ENCODE measurements at regions not wholly inside any gene's neighbourhood (a gene's known extent, or its start where the extent isn't known, plus 50 kb on each side); places are given as distances from the start of the nearest gene placed in this dataset.

DNA sequence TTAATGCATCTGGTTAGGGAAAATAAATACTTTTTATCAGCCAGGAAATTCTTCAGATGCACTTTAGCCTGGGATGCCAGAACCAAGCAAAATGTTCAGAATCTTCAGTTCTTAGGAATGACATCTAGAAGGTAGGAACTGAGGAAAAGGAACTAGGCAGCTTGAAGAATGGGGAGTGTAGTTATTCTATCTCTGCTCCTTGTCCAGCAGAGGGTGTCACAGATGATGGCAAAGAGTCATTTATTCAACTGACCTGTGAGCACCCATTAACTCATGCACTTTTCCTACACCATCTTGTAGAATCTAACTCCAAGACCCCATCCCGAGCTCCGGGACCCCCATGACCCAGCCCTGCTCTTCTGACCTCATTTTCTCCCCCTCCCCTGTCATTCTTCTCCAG is 122.1 kb upstream of the ISX start:
- in situ Hi-C loops (cut with MboI; ENCODE audit: low pct_ligation_motif_present in 1 of 4, low pct_unique_long_range_greater_than_20kb in 1 of 4, low sequenced_read_pairs in 3 of 4) (loop anchor here in 1 of 4 donors (25.0 kb wide), 1 partner anchor 107 kb away; no protein-coding TSS in a partner anchor), intact Hi-C loops (cut with DNase I; ENCODE audit: low total_unique reads) (loop anchor here (5.0 kb wide), 1 partner anchor 877 kb away; no protein-coding TSS in a partner anchor)
- no peak for DNase-seq
- WGBS, 2 donors (ENCODE audit: low coverage in 1 of 2): 48 to 61% methylated on average over 2 of the region's 2 CpGs
- H3K36me3 ChIP-seq: no peaks in the 10 kb centered on the region
- no peak for TF ChIP-seq POLR2A (IDR thresholded peaks at IDR 0.05)
- TF ChIP-seq, protein P1, sequence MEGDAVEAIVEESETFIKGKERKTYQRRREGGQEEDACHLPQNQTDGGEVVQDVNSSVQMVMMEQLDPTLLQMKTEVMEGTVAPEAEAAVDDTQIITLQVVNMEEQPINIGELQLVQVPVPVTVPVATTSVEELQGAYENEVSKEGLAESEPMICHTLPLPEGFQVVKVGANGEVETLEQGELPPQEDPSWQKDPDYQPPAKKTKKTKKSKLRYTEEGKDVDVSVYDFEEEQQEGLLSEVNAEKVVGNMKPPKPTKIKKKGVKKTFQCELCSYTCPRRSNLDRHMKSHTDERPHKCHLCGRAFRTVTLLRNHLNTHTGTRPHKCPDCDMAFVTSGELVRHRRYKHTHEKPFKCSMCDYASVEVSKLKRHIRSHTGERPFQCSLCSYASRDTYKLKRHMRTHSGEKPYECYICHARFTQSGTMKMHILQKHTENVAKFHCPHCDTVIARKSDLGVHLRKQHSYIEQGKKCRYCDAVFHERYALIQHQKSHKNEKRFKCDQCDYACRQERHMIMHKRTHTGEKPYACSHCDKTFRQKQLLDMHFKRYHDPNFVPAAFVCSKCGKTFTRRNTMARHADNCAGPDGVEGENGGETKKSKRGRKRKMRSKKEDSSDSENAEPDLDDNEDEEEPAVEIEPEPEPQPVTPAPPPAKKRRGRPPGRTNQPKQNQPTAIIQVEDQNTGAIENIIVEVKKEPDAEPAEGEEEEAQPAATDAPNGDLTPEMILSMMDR (IDR thresholded peaks at IDR 0.05): peak in 3 of 5 experiments; percentile 5 to 24 (median 18)
- no peak overlapping the region for H3K4me3 ChIP-seq
- H3K27me3 ChIP-seq: no peaks in the 10 kb centered on the region
- H3K27ac ChIP-seq: no peak overlapping the region
- H3K9me3 ChIP-seq: no peaks in the 10 kb centered on the region
- H3K4me1 ChIP-seq: no peaks in the 10 kb centered on the region

DNA sequence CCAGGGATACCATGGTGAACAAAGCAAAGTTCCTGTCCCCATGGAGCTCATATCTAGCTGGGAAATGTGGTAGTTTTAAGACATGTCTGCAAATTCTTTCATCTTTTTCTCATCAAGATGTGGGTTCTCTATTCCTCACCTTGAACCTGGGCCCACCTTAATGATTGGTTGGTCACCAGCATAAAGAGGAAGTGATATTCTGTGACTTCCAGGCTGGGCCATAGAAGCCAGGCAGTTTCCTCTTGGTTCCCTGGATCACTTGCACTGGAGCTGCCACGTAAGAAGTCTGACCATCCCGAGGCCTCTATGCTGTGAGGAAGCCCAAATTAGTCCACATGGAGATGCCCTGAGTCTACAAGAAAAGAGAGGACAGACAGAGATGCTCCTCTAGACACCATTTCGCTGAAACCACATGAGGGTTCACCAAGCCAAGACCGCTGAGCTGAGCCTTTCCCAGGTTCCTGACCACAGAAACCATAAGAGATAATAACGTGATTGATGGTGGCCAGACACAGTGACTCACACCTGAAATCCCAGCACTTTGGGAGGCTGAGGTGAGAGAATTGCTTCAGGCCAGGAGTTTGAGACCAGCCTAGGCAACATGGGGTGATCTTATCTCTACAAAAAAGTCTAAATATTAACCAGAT is 119.5 kb upstream of the ISX start:
- Histone ChIP-seq H3K4me1 (no peaks in the 10 kb centered on the region), H3K9me3 (no peaks in the 10 kb centered on the region), H3K4me3 (no peak overlapping the region), H3K27ac (no peak overlapping the region), H3K27me3 (no peaks in the 10 kb centered on the region), H3K36me3 (no peaks in the 10 kb centered on the region)
- intact Hi-C loops (cut with DNase I; ENCODE audit: low total_unique reads) (no loop called here), in situ Hi-C loops (cut with MboI; ENCODE audit: low pct_ligation_motif_present in 1 of 4, low pct_unique_long_range_greater_than_20kb in 1 of 4, low sequenced_read_pairs in 3 of 4) (loop anchor here in 1 of 4 donors (25.0 kb wide), 1 partner anchor 109 kb away; no protein-coding TSS in a partner anchor)
- WGBS, 2 donors (ENCODE audit: low coverage in 1 of 2): 80 to 84% methylated on average over 1 to 5 of the region's 5 CpGs
- no peak for TF ChIP-seq POLR2AphosphoS5 (IDR thresholded peaks at IDR 0.05)
- TF ChIP-seq POLR2A (IDR thresholded peaks at IDR 0.05): no peak
- TF ChIP-seq, protein P1 (IDR thresholded peaks at IDR 0.05): no peak
- no peak for TF ChIP-seq EP300 (IDR thresholded peaks at IDR 0.05; ENCODE audit: low read depth)
- no peak for DNase-seq

DNA sequence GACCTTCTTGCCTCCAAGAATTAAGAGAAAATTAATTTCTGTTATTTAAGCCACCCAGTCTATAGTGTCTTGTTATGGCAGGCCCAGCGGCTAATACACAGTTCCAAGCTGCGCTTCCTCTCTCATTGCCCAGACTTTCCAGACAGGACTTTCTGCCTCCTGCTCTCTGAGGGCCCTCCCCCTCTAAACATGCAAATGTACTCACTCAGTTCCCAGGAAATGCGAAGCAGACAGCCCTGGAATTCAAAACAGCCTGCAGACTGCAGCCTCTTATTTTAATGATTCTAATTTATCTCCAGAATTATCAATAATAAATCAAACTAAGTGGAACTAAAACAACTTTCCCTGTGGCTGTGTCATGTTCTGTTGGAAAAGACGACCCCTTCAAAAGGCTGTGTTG is 115.5 kb upstream of the ISX start:
- TF ChIP-seq POLR2A (IDR thresholded peaks at IDR 0.05): no peak
- no peak for TF ChIP-seq EP300 (IDR thresholded peaks at IDR 0.05; ENCODE audit: low read depth)
- no peak for TF ChIP-seq POLR2AphosphoS5 (IDR thresholded peaks at IDR 0.05)
- TF ChIP-seq, protein P1 (IDR thresholded peaks at IDR 0.05): no peak
- WGBS, 2 donors (ENCODE audit: low coverage in 1 of 2): 42 to 45% methylated on average over 4 of the region's 4 CpGs
- Histone ChIP-seq H3K9me3 (no peaks in the 10 kb centered on the region), H3K4me3 (no peak overlapping the region), H3K36me3 (no peaks in the 10 kb centered on the region), H3K4me1 (no peaks in the 10 kb centered on the region), H3K27me3 (no peaks in the 10 kb centered on the region), H3K27ac (no peak overlapping the region)
- in situ Hi-C loops (cut with MboI; ENCODE audit: low pct_ligation_motif_present in 1 of 4, low pct_unique_long_range_greater_than_20kb in 1 of 4, low sequenced_read_pairs in 3 of 4): no loop called here
- intact Hi-C loops (cut with DNase I; ENCODE audit: low total_unique reads): no loop called here
- DNase-seq: no peak

DNA sequence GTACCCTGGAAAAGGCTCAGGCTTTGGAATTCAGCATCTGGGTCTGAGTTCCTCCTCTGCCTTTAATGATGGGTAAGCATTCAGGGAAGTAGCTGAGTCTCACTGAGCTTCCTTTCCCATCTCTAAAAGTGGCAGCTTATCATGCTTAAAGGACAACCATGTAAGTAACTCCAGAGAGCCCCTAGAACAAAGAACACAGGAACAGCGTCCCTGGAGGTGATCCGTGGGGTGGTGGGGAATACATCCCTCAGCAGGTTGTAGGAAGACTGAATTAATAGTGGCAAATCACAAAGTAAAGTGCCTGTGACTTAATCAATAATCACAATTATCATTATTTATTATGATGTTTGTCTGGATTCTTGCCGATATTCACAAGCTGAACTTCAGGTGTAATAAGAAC is 114.7 kb upstream of the ISX start:
- Histone ChIP-seq H3K9me3 (no peaks in the 10 kb centered on the region), H3K4me1 (no peaks in the 10 kb centered on the region), H3K27ac (no peak overlapping the region), H3K36me3 (no peaks in the 10 kb centered on the region), H3K27me3 (no peaks in the 10 kb centered on the region), H3K4me3 (no peak overlapping the region)
- 71% methylated on average over 3 of the region's 3 CpGs; no CpG with 5 or more reads in 1 of the 2 donors for WGBS, 2 donors (ENCODE audit: low coverage in 1 of 2)
- no peak for DNase-seq
- in situ Hi-C loops (cut with MboI; ENCODE audit: low pct_ligation_motif_present in 1 of 4, low pct_unique_long_range_greater_than_20kb in 1 of 4, low sequenced_read_pairs in 3 of 4): no loop called here
- intact Hi-C loops (cut with DNase I; ENCODE audit: low total_unique reads): no loop called here
- TF ChIP-seq EP300 (IDR thresholded peaks at IDR 0.05; ENCODE audit: low read depth): no peak
- TF ChIP-seq POLR2A (IDR thresholded peaks at IDR 0.05): no peak
- TF ChIP-seq, protein P1 (IDR thresholded peaks at IDR 0.05): no peak
- no peak for TF ChIP-seq POLR2AphosphoS5 (IDR thresholded peaks at IDR 0.05)
